ENCODE measurements at regions not wholly inside any gene's neighbourhood (a gene's known extent, or its start where the extent isn't known, plus 50 kb on each side); places are given as distances from the start of the nearest gene placed in this dataset.
"Not testable (repeated sequence)": the region's sequence is repeated elsewhere in the genome, so short reads cannot be mapped to it uniquely, and the experiment has no call there.

- POLR2A ChIA-PET: no interaction called here
- DNase-seq (ENCODE audit: low read depth, low spot score): no peak
- CTCF ChIA-PET: no interaction called here
- no peak overlapping the region for H3K4me3 ChIP-seq (ENCODE audit: low read depth, low read length)
- no peak for TF ChIP-seq CTCF (IDR thresholded peaks at IDR 0.05; ENCODE audit: insufficient read depth, low read length, missing control alignments)
Measured at GRCh38 chr5:152711801-152712388, 306.8 kb upstream of the NMUR2 start.

DNA sequence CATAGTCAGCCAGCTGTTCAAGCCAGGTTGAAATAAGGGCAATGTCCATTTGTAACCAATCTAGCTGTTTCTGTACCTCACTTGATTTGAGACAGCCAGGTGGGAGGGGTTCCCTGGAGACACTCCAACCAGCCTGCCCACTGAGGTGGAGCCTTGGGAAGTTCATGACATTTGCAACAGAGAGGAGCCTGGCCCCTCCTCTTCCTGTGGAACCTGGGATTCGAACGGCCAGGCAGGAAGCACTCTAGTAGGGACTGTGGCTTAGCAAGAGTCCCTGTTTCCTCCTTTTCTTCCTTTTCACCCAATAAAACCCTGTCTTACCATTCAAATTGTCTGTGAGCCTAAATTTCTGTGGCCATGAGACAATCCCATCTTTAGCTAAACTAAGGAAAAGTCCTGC is 312.3 kb upstream of the NMUR2 start:
- no peak for TF ChIP-seq CTCF (IDR thresholded peaks at IDR 0.05; ENCODE audit: insufficient read depth, low read length, missing control alignments)
- CTCF ChIA-PET: no interaction called here
- POLR2A ChIA-PET: no interaction called here
- H3K4me3 ChIP-seq (ENCODE audit: low read depth, low read length): no peak overlapping the region
- DNase-seq (ENCODE audit: low read depth, low spot score): no peak

GRCh38 chr5:152723482-152723881 is 318.4 kb upstream of the NMUR2 start:
- ChIA-PET POLR2A (no interaction called here), CTCF (no interaction called here)
- H3K4me3 ChIP-seq (ENCODE audit: low read depth, low read length): no peak overlapping the region
- TF ChIP-seq CTCF (IDR thresholded peaks at IDR 0.05; ENCODE audit: insufficient read depth, low read length, missing control alignments): no peak
- DNase-seq (ENCODE audit: low read depth, low spot score): no peak

DNA sequence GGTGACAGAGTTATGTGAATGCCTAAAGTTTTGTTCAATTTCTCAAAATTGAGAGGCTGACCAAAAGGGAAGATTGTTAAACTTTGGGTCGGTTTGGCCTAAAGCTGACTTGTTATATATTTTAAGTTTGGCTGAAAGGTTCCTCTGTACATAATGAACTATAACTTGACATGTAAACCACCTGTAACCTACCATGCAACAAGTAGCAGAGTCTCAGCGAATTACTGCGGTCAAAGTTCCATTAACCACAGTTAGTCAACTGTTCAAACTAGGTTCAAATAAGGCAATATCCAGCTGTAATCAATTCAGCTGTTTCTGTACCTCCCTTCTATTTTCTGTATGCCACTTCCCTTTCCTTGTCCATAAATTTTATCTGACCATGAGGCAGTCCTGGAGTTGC is 325.1 kb upstream of the NMUR2 start:
- DNase-seq (ENCODE audit: low read depth, low spot score): no peak
- POLR2A ChIA-PET: no interaction called here
- no peak for TF ChIP-seq CTCF (IDR thresholded peaks at IDR 0.05; ENCODE audit: insufficient read depth, low read length, missing control alignments)

DNA sequence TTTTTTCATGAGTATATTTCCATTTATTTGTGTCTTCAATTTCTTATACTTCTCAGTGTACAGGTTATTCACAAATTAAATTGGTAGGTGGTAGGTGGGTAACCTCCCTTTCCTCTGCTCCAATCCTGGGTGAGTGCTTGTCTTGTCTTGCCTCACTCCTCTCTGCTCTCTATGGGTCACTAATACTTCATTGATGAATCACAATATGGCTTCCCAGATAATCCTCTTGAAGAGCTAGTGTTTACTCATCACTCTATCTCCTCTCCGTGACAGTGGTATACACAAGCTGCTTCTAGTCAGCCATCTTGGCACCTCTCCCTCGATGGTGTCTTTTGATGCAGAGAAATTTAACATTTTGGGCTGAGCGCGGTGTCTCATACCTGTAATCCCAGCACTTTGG is 331.8 kb upstream of the NMUR2 start:
- CTCF ChIA-PET: no interaction called here
- TF ChIP-seq CTCF (IDR thresholded peaks at IDR 0.05; ENCODE audit: insufficient read depth, low read length, missing control alignments): no peak
- H3K4me3 ChIP-seq (ENCODE audit: low read depth, low read length): no peak overlapping the region
- POLR2A ChIA-PET: no interaction called here
- no peak for DNase-seq (ENCODE audit: low read depth, low spot score)

More for the DNA sequence above, 325.1 kb upstream of the NMUR2 start:
- CTCF ChIA-PET: no interaction called here
- H3K4me3 ChIP-seq (ENCODE audit: low read depth, low read length): no peak overlapping the region

DNA sequence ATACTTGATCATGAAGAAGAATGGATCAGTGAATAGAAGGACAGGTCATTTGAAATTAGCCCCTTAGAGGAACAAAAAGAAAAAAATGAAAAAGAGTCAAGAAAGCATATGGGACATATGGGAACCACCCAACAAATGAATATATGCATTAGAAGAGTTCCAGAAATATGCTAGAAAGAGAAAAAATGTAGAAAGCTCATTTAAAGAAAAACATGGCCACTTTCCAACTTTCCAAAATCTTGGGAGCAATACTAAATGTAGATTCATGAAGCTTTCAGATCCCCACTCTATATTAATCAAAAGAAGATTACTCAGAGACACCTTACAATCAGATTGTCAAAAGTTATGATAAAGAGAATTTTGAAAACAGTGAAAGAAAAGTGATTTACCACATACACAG is 334.8 kb upstream of the NMUR2 start:
- H3K4me3 ChIP-seq (ENCODE audit: low read depth, low read length): no peak overlapping the region
- ChIA-PET CTCF (no interaction called here), POLR2A (no interaction called here)
- no peak for TF ChIP-seq CTCF (IDR thresholded peaks at IDR 0.05; ENCODE audit: insufficient read depth, low read length, missing control alignments)
- no peak for DNase-seq (ENCODE audit: low read depth, low spot score)

GRCh38 chr5:152741126-152741525 is 336.0 kb upstream of the NMUR2 start:
- CTCF ChIA-PET: interaction anchor here (0.7 kb wide), 1 partner anchor 970 kb away, joined by 3 read pairs; no protein-coding TSS in a partner anchor
- POLR2A ChIA-PET; H3K4me3 ChIP-seq (ENCODE audit: low read depth, low read length); DNase-seq (ENCODE audit: low read depth, low spot score): not testable (repeated sequence)

DNA sequence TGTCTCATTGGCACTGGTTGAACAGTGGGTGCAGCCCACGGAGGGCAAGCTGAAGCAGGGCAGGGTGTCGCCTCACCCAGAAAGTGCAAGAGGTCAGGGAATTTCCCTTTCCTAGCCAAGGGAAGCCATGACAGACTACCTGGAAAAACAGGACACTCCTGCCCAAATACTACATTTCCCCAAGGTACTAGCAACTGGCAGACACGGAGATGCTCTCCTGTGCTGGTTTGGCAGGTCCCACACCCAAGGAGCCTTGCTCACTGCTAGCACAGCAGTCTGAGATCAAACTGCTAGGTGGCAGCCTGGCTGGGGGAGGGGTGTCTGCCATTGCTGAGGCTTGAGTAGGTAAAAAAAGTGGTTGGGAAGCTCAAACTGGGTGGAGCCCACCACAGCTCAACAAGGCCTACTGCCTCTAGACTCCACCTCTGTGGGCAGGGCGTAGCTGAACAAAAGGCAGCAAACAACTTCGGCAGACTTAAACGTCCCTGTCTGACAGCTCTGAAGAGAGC is 382.7 kb upstream of the NMUR2 start:
- DNase-seq (ENCODE audit: low read depth, low spot score); POLR2A ChIA-PET; H3K4me3 ChIP-seq (ENCODE audit: low read depth, low read length); CTCF ChIA-PET: not testable (repeated sequence)
